GM23338 (cell line): ENCODE measurements at regions not wholly inside any gene's neighbourhood (a gene's known extent, or its start where the extent isn't known, plus 50 kb on each side); places are given as distances from the start of the nearest gene placed in this dataset.

Experiments
- ATAC-seq: fragments of 200-7000 bp; cut with Tn5 transposase; 3 replicates; pipeline ENCODE4 v1.9.1; 2020
- DNase-seq: peaks from one replicate; pipeline ENCODE4 v3.0.0-alpha.2; 2015; ENCODE audit warnings: low spot score
- H2AFZ ChIP-seq: fragments of 200-600 bp; sonication (generic); 2 replicates; pipeline ENCODE4 v1.8.0; 2016; ENCODE audit warnings: antibody characterized with exemption, mild to moderate bottlenecking, moderate library complexity
- H3F3A ChIP-seq: fragments of 200-600 bp; sonication (generic); replicated peaks from 2 replicates; pipeline ENCODE4 v1.8.0; 2017; ENCODE audit warnings: antibody characterized with exemption, mixed run types, low read depth
- H3K27ac ChIP-seq: fragments of 200-600 bp; sonication (generic); 2 replicates; pipeline ENCODE4 v1.6.1; 2016; ENCODE audit warnings: low read depth
- H3K27me3 ChIP-seq: fragments of 200-600 bp; sonication (generic); 2 replicates; pipeline ENCODE4 v1.8.0; 2016; ENCODE audit warnings: mild to moderate bottlenecking, mixed run types, moderate library complexity; ENCODE audit not compliant: insufficient read depth
- H3K36me3 ChIP-seq: fragments of 200-600 bp; sonication (generic); 2 replicates; pipeline ENCODE4 v1.8.0; 2016; ENCODE audit warnings: mild to moderate bottlenecking; ENCODE audit not compliant: insufficient read depth
- H3K4me1 ChIP-seq: fragments of 200-600 bp; sonication (generic); 2 replicates; pipeline ENCODE4 v1.8.0; 2016; ENCODE audit warnings: mild to moderate bottlenecking, moderate library complexity; ENCODE audit not compliant: insufficient read depth
- H3K4me2 ChIP-seq: fragments of 200-600 bp; sonication (generic); 2 replicates; pipeline ENCODE4 v1.7.1; 2017; ENCODE audit warnings: mixed run types
- H3K4me3 ChIP-seq: fragments of 200-600 bp; sonication (generic); 2 replicates; pipeline ENCODE4 v1.6.1; 2016; ENCODE audit warnings: mixed run types
- H3K79me2 ChIP-seq: fragments of 200-600 bp; sonication (generic); replicated peaks from 2 replicates; pipeline ENCODE4 v1.8.0; 2017; ENCODE audit warnings: mild to moderate bottlenecking; ENCODE audit not compliant: insufficient read depth
- H3K9me2 ChIP-seq: fragments of 200-600 bp; sonication (generic); 2 replicates; pipeline ENCODE4 v1.8.0; 2017; ENCODE audit not compliant: insufficient read depth
- H4K20me1 ChIP-seq: fragments of 200-600 bp; sonication (generic); replicated peaks from 2 replicates; pipeline ENCODE4 v1.8.0; 2017; ENCODE audit warnings: mild to moderate bottlenecking; ENCODE audit not compliant: insufficient read depth
- H3K27ac Mint-ChIP-seq: 2 replicates; pipeline ENCODE4 v1.8.0; 2020; ENCODE audit warnings: inconsistent platforms, mild to moderate bottlenecking, moderate library complexity, mixed read lengths
- H3K27me3 Mint-ChIP-seq: 3 replicates; pipeline ENCODE4 v1.8.0; 2022; ENCODE audit warnings: low read depth, mild to moderate bottlenecking, moderate library complexity, mixed read lengths, inconsistent platforms; ENCODE audit not compliant: insufficient read depth, poor library complexity
- H3K36me3 Mint-ChIP-seq: 3 replicates; pipeline ENCODE4 v1.8.0; 2021; ENCODE audit warnings: low read depth, mild to moderate bottlenecking, inconsistent platforms, moderate library complexity, mixed read lengths
- H3K4me1 Mint-ChIP-seq: 3 replicates; pipeline ENCODE4 v1.8.0; 2020; ENCODE audit warnings: mild to moderate bottlenecking, inconsistent platforms, mixed read lengths
- H3K4me3 Mint-ChIP-seq: 3 replicates; pipeline ENCODE4 v1.8.0; 2021; ENCODE audit warnings: moderate library complexity, mild to moderate bottlenecking, inconsistent platforms, mixed read lengths
- H3K9me3 Mint-ChIP-seq: 3 replicates; pipeline ENCODE4 v1.8.0; 2020; ENCODE audit warnings: moderate library complexity, mild to moderate bottlenecking, inconsistent platforms, mixed read lengths
- CREB1 ChIP-seq: fragments of 250-450 bp; sonication (Bioruptor Pico); IDR thresholded peaks from 2 replicates; pipeline ENCODE4 v1.5.0; 2020; ENCODE audit warnings: low read depth, mild to moderate bottlenecking, moderate library complexity
- JUNB ChIP-seq: IDR thresholded peaks from one replicate; pipeline ENCODE4 v1.6.1; 2016; ENCODE audit warnings: antibody characterized with exemption; ENCODE audit not compliant: unreplicated experiment
- NANOG ChIP-seq: IDR thresholded peaks from 2 replicates; pipeline ENCODE4 v1.6.1; 2016; ENCODE audit warnings: antibody characterized with exemption, borderline replicate concordance
- ZNF114 ChIP-seq: fragments of 250-450 bp; sonication (Bioruptor Pico); IDR thresholded peaks from 2 replicates; pipeline ENCODE4 v1.5.0; 2020; ENCODE audit warnings: mild to moderate bottlenecking, moderate library complexity
- ZNF331 ChIP-seq: fragments of 250-450 bp; sonication (Bioruptor Pico); IDR thresholded peaks from 2 replicates; pipeline ENCODE4 v1.5.0; 2020; ENCODE audit warnings: low read depth, mild to moderate bottlenecking, moderate library complexity
- TF ChIP-seq, protein P1 (sequence below): fragments of 250-450 bp; sonication (Bioruptor Pico); IDR thresholded peaks from 2 replicates; pipeline ENCODE4 v1.5.0; 2020; ENCODE audit warnings: mild to moderate bottlenecking, moderate library complexity

DNA sequence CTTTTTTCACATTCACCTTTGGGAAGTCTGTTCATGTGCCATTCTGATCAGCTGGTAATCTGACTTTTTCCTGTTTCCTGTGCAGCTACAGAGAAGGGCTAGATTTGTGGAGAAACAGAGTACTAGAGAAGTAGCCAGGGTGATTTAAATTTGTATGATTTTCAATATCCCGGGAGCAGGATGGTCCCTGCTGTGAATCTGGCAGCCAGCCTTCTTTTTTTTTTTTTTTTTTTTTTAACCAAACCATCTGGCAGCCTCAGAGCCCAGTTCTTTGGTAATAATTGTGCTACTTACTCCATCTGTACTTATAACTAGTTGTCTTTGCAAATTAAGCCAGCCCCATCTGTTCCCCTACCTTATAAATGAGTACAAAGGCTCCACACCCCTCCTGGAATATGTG is 248.6 kb upstream of the DEPDC1 start (continued):
- no peak for TF ChIP-seq CREB1 (CRISPR knock-in tag)
- TF ChIP-seq ZNF331 (CRISPR knock-in tag): no peak
- TF ChIP-seq ZNF114 (CRISPR knock-in tag): no peak

DNA sequence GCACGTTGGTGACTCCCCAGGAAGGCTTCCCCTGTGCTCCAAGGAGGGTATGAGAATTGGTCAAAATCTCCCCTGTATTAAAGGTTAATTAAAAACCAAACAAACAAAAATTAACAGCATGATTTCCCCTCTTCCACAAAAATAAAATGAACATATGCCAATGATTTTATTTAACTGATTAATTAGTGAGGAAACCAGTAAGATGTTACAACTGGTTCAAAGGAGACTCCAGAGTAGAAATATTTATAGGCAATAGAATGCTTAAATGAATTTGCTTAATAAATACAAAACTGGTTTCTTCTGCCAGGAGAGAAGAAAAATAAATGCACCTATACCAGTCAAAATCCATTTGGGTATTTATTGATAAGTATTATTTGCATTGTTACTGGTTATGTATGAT is 249.5 kb upstream of the DEPDC1 start:
- Mint-ChIP-seq H3K27ac (no peak overlapping the region), H3K4me1 (no peaks in the 10 kb centered on the region), H3K9me3 (peaks cover 25% of the 10 kb centered on the region), H3K4me3 (no peak overlapping the region), H3K27me3 (no peaks in the 10 kb centered on the region), H3K36me3 (peaks cover 20% of the 10 kb centered on the region; the same call in 2 of the 3 replicates)
- Histone ChIP-seq H3K27ac (no peak overlapping the region), H3K4me2 (no peak overlapping the region), H3K4me1 (no peaks in the 10 kb centered on the region), H3K4me3 (no peak overlapping the region), H2AFZ (peak overlapping the region; percentile 49; the same call in 1 of the 2 replicates), H3K79me2 (no peaks in the 10 kb centered on the region), H3K27me3 (no peaks in the 10 kb centered on the region), H4K20me1 (no peaks in the 10 kb centered on the region), H3F3A (no peaks in the 10 kb centered on the region), H3K9me2 (peaks cover 13% of the 10 kb centered on the region; the same call in 1 of the 2 replicates), H3K36me3 (no peaks in the 10 kb centered on the region)
- DNase-seq (no peak), ATAC-seq (no peak)
- TF ChIP-seq JUNB (no peak), NANOG (no peak)
- TF ChIP-seq, protein P1, sequence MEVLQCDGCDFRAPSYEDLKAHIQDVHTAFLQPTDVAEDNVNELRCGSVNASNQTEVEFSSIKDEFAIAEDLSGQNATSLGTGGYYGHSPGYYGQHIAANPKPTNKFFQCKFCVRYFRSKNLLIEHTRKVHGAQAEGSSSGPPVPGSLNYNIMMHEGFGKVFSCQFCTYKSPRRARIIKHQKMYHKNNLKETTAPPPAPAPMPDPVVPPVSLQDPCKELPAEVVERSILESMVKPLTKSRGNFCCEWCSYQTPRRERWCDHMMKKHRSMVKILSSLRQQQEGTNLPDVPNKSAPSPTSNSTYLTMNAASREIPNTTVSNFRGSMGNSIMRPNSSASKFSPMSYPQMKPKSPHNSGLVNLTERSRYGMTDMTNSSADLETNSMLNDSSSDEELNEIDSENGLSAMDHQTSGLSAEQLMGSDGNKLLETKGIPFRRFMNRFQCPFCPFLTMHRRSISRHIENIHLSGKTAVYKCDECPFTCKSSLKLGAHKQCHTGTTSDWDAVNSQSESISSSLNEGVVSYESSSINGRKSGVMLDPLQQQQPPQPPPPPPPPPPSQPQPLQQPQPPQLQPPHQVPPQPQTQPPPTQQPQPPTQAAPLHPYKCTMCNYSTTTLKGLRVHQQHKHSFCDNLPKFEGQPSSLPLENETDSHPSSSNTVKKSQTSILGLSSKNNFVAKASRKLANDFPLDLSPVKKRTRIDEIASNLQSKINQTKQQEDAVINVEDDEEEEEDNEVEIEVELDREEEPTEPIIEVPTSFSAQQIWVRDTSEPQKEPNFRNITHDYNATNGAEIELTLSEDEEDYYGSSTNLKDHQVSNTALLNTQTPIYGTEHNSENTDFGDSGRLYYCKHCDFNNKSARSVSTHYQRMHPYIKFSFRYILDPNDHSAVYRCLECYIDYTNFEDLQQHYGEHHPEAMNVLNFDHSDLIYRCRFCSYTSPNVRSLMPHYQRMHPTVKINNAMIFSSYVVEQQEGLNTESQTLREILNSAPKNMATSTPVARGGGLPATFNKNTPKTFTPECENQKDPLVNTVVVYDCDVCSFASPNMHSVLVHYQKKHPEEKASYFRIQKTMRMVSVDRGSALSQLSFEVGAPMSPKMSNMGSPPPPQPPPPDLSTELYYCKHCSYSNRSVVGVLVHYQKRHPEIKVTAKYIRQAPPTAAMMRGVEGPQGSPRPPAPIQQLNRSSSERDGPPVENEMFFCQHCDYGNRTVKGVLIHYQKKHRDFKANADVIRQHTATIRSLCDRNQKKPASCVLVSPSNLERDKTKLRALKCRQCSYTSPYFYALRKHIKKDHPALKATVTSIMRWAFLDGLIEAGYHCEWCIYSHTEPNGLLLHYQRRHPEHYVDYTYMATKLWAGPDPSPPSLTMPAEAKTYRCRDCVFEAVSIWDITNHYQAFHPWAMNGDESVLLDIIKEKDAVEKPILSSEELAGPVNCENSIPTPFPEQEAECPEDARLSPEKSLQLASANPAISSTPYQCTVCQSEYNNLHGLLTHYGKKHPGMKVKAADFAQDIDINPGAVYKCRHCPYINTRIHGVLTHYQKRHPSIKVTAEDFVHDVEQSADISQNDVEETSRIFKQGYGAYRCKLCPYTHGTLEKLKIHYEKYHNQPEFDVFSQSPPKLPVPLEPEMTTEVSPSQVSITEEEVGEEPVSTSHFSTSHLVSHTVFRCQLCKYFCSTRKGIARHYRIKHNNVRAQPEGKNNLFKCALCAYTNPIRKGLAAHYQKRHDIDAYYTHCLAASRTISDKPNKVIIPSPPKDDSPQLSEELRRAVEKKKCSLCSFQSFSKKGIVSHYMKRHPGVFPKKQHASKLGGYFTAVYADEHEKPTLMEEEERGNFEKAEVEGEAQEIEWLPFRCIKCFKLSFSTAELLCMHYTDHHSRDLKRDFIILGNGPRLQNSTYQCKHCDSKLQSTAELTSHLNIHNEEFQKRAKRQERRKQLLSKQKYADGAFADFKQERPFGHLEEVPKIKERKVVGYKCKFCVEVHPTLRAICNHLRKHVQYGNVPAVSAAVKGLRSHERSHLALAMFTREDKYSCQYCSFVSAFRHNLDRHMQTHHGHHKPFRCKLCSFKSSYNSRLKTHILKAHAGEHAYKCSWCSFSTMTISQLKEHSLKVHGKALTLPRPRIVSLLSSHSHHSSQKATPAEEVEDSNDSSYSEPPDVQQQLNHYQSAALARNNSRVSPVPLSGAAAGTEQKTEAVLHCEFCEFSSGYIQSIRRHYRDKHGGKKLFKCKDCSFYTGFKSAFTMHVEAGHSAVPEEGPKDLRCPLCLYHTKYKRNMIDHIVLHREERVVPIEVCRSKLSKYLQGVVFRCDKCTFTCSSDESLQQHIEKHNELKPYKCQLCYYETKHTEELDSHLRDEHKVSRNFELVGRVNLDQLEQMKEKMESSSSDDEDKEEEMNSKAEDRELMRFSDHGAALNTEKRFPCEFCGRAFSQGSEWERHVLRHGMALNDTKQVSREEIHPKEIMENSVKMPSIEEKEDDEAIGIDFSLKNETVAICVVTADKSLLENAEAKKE (CRISPR knock-in tag): no peak
